ENCODE measurements at regions not wholly inside any gene's neighbourhood (a gene's known extent, or its start where the extent isn't known, plus 50 kb on each side); places are given as distances from the start of the nearest gene placed in this dataset.

DNA sequence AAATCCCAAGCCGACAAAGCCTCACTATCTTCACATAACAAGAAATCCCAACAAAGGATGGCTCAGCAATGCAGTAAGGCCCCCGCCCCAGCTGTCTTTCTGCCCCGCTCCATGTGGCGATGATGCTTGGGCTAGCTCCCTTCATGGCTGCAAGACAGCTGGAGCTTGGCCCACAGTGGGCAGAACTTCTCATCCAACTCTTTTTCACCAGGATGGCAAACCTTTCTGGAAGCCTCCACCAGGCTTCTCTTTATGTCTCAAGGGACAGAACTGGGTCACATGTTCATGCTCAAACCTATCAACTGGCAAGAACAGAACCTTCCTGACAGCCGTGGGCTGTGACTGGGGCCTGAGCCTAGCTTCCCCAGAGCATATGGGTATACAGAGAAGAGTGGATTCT is 260.5 kb upstream of the MKLN1 start:
- no peak for TF ChIP-seq CTCF (IDR thresholded peaks at IDR 0.05)
- no peak for TF ChIP-seq POLR2A (IDR thresholded peaks at IDR 0.05)
